Progenitor cell of endocrine pancreas (in vitro differentiated cells): ENCODE measurements at regions not wholly inside any gene's neighbourhood (a gene's known extent, or its start where the extent isn't known, plus 50 kb on each side); places are given as distances from the start of the nearest gene placed in this dataset.

Source experiments
- DNase-seq: peaks from one replicate; pipeline ENCODE4 v3.0.0; 2021; ENCODE audit warnings: low spot score; ENCODE audit not compliant: unreplicated experiment
- H3K27ac Mint-ChIP-seq: 2 replicates; pipeline ENCODE4 v1.8.0; 2021; ENCODE audit warnings: mild to moderate bottlenecking, moderate library complexity, mixed read lengths
- H3K27me3 Mint-ChIP-seq: 2 replicates; pipeline ENCODE4 v1.8.0; 2021; ENCODE audit warnings: mixed read lengths
- H3K36me3 Mint-ChIP-seq: 2 replicates; pipeline ENCODE4 v1.8.0; 2022; ENCODE audit warnings: mixed read lengths; ENCODE audit not compliant: insufficient read depth
- H3K4me1 Mint-ChIP-seq: 2 replicates; pipeline ENCODE4 v1.8.0; 2021; ENCODE audit warnings: low read depth, mixed read lengths
- H3K4me3 Mint-ChIP-seq: 2 replicates; pipeline ENCODE4 v1.8.0; 2021; ENCODE audit warnings: low read depth, mild to moderate bottlenecking, moderate library complexity, mixed read lengths
- H3K9me3 Mint-ChIP-seq: 2 replicates; pipeline ENCODE4 v1.8.0; 2021; ENCODE audit warnings: low read depth, mixed read lengths
- CTCF ChIP-seq: fragments of 200-600 bp; sonication (generic); IDR thresholded peaks from one replicate; pipeline ENCODE4 v1.5.0; 2021; ENCODE audit warnings: antibody characterized with exemption, mild to moderate bottlenecking; ENCODE audit not compliant: unreplicated experiment

- no peak for TF ChIP-seq CTCF
- no peak for DNase-seq
- Mint-ChIP-seq H3K27ac (no peak overlapping the region), H3K27me3 (no peaks in the 10 kb centered on the region), H3K4me1 (peaks cover 5% of the 10 kb centered on the region), H3K4me3 (no peak overlapping the region), H3K36me3 (no peaks in the 10 kb centered on the region), H3K9me3 (no peaks in the 10 kb centered on the region)
These were observed 2176.3 kb upstream of the CELF4 start for GRCh38 chr18:39741755-39742466.

- Mint-ChIP-seq H3K4me1 (peaks cover 5% of the 10 kb centered on the region), H3K27ac (no peak overlapping the region), H3K36me3 (no peaks in the 10 kb centered on the region), H3K4me3 (no peak overlapping the region), H3K9me3 (no peaks in the 10 kb centered on the region), H3K27me3 (no peaks in the 10 kb centered on the region)
- TF ChIP-seq CTCF = no peak
- DNase-seq = no peak
These were observed 2172.3 kb upstream of the CELF4 start for GRCh38 chr18:39737869-39738268.

- peak; percentile 28 for TF ChIP-seq CTCF
- Mint-ChIP-seq H3K36me3 (no peaks in the 10 kb centered on the region), H3K27ac (no peak overlapping the region), H3K9me3 (no peaks in the 10 kb centered on the region), H3K4me3 (no peak overlapping the region), H3K4me1 (peaks cover 7% of the 10 kb centered on the region), H3K27me3 (no peaks in the 10 kb centered on the region)
- no peak for DNase-seq
These were observed 2167.3 kb upstream of the CELF4 start for GRCh38 chr18:39732918-39733317.

- Mint-ChIP-seq H3K9me3 (no peaks in the 10 kb centered on the region), H3K27ac (no peak overlapping the region), H3K4me1 (peaks cover 9% of the 10 kb centered on the region), H3K4me3 (no peak overlapping the region), H3K27me3 (no peaks in the 10 kb centered on the region), H3K36me3 (no peaks in the 10 kb centered on the region)
- TF ChIP-seq CTCF = no peak
- DNase-seq = no peak
These were observed 2165.0 kb upstream of the CELF4 start for GRCh38 chr18:39730606-39731005.

- Mint-ChIP-seq H3K36me3 (no peaks in the 10 kb centered on the region), H3K4me3 (no peak overlapping the region), H3K9me3 (no peaks in the 10 kb centered on the region), H3K27me3 (no peaks in the 10 kb centered on the region), H3K27ac (no peak overlapping the region), H3K4me1 (peaks cover 9% of the 10 kb centered on the region)
- no peak for TF ChIP-seq CTCF
- no peak for DNase-seq
These were observed 2159.1 kb upstream of the CELF4 start for GRCh38 chr18:39724652-39725051.
